Stomach (tissue), 4 donors: ENCODE measurements at regions not wholly inside any gene's neighbourhood (a gene's known extent, or its start where the extent isn't known, plus 50 kb on each side); places are given as distances from the start of the nearest gene placed in this dataset.
"Not testable (repeated sequence)": the region's sequence is repeated elsewhere in the genome, so short reads cannot be mapped to it uniquely, and the experiment has no call there.

Experiments
- POLR2A ChIP-seq, 4 donors: fragments of 450-650 bp; IDR thresholded peaks; one replicate each; pipeline ENCODE4 v1.6.1; 2016; ENCODE audit warnings: antibody characterized with exemption in 4 of 4, control low read depth in 2 of 4, mild to moderate bottlenecking in 1 of 4, moderate library complexity in 1 of 4
- POLR2AphosphoS5 ChIP-seq, 3 donors: sonication (generic); formaldehyde crosslinking; IDR thresholded peaks; one replicate each; pipeline ENCODE4 v1.6.1; 2016; ENCODE audit warnings: antibody characterized with exemption in 3 of 3

- not testable (repeated sequence) for TF ChIP-seq POLR2AphosphoS5, POLR2A (IDR thresholded peaks at IDR 0.05)
Measured at GRCh38 chr1:805310-805709, 118.4 kb upstream of the SAMD11 start.
